HUES64 (cell line): ENCODE measurements at regions not wholly inside any gene's neighbourhood (a gene's known extent, or its start where the extent isn't known, plus 50 kb on each side); places are given as distances from the start of the nearest gene placed in this dataset.

Experiments used
- H3K27ac ChIP-seq: 2 replicates; pipeline ENCODE4 v1.7.0; 2013; ENCODE audit warnings: low read depth, low read length, inconsistent platforms
- H3K27me3 ChIP-seq: 2 replicates; pipeline ENCODE4 v1.6.1; 2013; ENCODE audit warnings: mild to moderate bottlenecking, low read length; ENCODE audit not compliant: insufficient read depth
- H3K36me3 ChIP-seq: 2 replicates; pipeline ENCODE4 v1.6.1; 2013; ENCODE audit warnings: mild to moderate bottlenecking, low read length; ENCODE audit not compliant: insufficient read depth
- H3K4me1 ChIP-seq: 2 replicates; pipeline ENCODE4 v1.6.1; 2013; ENCODE audit warnings: mild to moderate bottlenecking, low read length, moderate library complexity; ENCODE audit not compliant: insufficient read depth
- H3K4me3 ChIP-seq: 2 replicates; pipeline ENCODE4 v1.5.1; 2013; ENCODE audit warnings: mild to moderate bottlenecking, low read length, moderate library complexity
- H3K9ac ChIP-seq: 2 replicates; pipeline ENCODE4 v1.6.1; 2013; ENCODE audit warnings: mild to moderate bottlenecking, low read depth, low read length
- H3K9me3 ChIP-seq: 2 replicates; pipeline ENCODE4 v1.6.1; 2013; ENCODE audit warnings: low read depth, low read length; ENCODE audit not compliant: insufficient read depth
- WGBS: fragments of 150-250, 120-280 bp; methylation state at CpG from one replicate; pipeline ENCODE4 v1.1.7; 2013; ENCODE audit warnings: missing lambda C conversion rate; 5-methylcytosine and 5-hydroxymethylcytosine counted together

GRCh38 chr11:27763736-27764135 is 63.5 kb upstream of the BDNF start:
- no peaks in the 10 kb centered on the region for H3K36me3 ChIP-seq
- H3K4me3 ChIP-seq = no peak overlapping the region
- H3K9ac ChIP-seq = no peak overlapping the region
- H3K27ac ChIP-seq = no peak overlapping the region
- 0 out of 2 replicates have a peak, but pooled peaks cover 4% of the 10 kb centered on the region for H3K27me3 ChIP-seq
- no peaks in the 10 kb centered on the region for H3K9me3 ChIP-seq
- no peaks in the 10 kb centered on the region for H3K4me1 ChIP-seq

- 0 out of 2 replicates have a peak, but pooled peaks cover 4% of the 10 kb centered on the region for H3K27me3 ChIP-seq
- no peaks in the 10 kb centered on the region for H3K36me3 ChIP-seq
- no peaks in the 10 kb centered on the region for H3K4me1 ChIP-seq
- WGBS = 97% methylated on average over 5 of the region's 6 CpGs
- H3K4me3 ChIP-seq = no peak overlapping the region
- H3K9me3 ChIP-seq = no peaks in the 10 kb centered on the region
- H3K9ac ChIP-seq = no peak overlapping the region
- H3K27ac ChIP-seq = no peak overlapping the region
Observed at GRCh38 chr11:27761356-27761755, 61.1 kb upstream of the BDNF start.

GRCh38 chr11:27757953-27758352 is 57.7 kb upstream of the BDNF start:
- 100% methylated on average over 2 of the region's 2 CpGs for WGBS
- Histone ChIP-seq H3K4me3 (no peak overlapping the region), H3K9ac (no peak overlapping the region)

GRCh38 chr11:27754035-27755017 is 54.1 kb upstream of the BDNF start:
- H3K27me3 ChIP-seq = no peaks in the 10 kb centered on the region; the same call in 1 of the 2 replicates
- H3K4me3 ChIP-seq = no peak overlapping the region
- 76% methylated on average over 10 of the region's 13 CpGs for WGBS
- no peaks in the 10 kb centered on the region for H3K9me3 ChIP-seq
- H3K4me1 ChIP-seq = no peaks in the 10 kb centered on the region
- no peaks in the 10 kb centered on the region for H3K36me3 ChIP-seq
- no peak overlapping the region for H3K27ac ChIP-seq
- no peak overlapping the region for H3K9ac ChIP-seq

More at GRCh38 chr11:27757953-27758352, 57.7 kb upstream of the BDNF start:
- H3K4me1 ChIP-seq = no peaks in the 10 kb centered on the region
- 0 out of 2 replicates have a peak, but pooled peaks cover 4% of the 10 kb centered on the region for H3K27me3 ChIP-seq
- H3K27ac ChIP-seq = no peak overlapping the region
- H3K36me3 ChIP-seq = no peaks in the 10 kb centered on the region
- H3K9me3 ChIP-seq = no peaks in the 10 kb centered on the region
